ENCODE measurements at regions not wholly inside any gene's neighbourhood (a gene's known extent, or its start where the extent isn't known, plus 50 kb on each side); places are given as distances from the start of the nearest gene placed in this dataset.

DNA sequence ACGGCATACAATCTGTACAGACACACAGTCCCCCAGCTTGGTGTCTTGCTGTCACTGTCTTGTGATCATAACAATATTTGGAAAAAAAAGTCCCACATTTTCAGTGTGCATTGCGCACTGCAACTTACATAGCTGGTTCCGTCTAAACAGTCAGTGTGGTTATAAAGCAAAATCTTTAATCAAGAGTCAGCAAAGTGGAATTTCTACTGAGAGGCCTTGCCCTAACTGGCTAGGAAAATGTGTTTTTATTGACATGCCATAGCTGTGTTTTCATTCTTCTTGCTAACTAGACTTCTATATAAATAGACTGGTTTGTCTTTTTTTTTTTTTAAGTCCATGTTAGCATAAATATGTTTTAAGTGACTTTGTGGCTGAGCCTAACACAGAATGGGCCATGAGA, 174.8 kb downstream of the POLR2M start:
- TF ChIP-seq, protein P1, sequence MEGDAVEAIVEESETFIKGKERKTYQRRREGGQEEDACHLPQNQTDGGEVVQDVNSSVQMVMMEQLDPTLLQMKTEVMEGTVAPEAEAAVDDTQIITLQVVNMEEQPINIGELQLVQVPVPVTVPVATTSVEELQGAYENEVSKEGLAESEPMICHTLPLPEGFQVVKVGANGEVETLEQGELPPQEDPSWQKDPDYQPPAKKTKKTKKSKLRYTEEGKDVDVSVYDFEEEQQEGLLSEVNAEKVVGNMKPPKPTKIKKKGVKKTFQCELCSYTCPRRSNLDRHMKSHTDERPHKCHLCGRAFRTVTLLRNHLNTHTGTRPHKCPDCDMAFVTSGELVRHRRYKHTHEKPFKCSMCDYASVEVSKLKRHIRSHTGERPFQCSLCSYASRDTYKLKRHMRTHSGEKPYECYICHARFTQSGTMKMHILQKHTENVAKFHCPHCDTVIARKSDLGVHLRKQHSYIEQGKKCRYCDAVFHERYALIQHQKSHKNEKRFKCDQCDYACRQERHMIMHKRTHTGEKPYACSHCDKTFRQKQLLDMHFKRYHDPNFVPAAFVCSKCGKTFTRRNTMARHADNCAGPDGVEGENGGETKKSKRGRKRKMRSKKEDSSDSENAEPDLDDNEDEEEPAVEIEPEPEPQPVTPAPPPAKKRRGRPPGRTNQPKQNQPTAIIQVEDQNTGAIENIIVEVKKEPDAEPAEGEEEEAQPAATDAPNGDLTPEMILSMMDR (IDR thresholded peaks at IDR 0.05; ENCODE audit: extremely low read depth, low read depth, low read length): no peak
- Histone ChIP-seq H3K9me3 (ENCODE audit: low read depth, low read length) (no peaks in the 10 kb centered on the region), H3K4me2 (ENCODE audit: insufficient read depth, low read length) (no peak overlapping the region), H3K36me3 (ENCODE audit: insufficient read depth, low read length) (no peaks in the 10 kb centered on the region), H3K27ac (ENCODE audit: low read depth, low read length) (no peak overlapping the region), H2AFZ (ENCODE audit: low read length) (peak overlapping the region; percentile 18), H3K79me2 (ENCODE audit: insufficient read depth, low read length) (no peaks in the 10 kb centered on the region), H3K4me1 (ENCODE audit: insufficient read depth, low read length) (no peaks in the 10 kb centered on the region), H4K20me1 (ENCODE audit: insufficient read depth, low read length) (no peaks in the 10 kb centered on the region), H3K4me3 (ENCODE audit: insufficient read depth, low read length) (no peak overlapping the region), H3K27me3 (ENCODE audit: insufficient read depth, low read length) (peaks cover 4% of the 10 kb centered on the region)
- no peak for DNase-seq (ENCODE audit: insufficient read length, low spot score, missing footprints)

DNA sequence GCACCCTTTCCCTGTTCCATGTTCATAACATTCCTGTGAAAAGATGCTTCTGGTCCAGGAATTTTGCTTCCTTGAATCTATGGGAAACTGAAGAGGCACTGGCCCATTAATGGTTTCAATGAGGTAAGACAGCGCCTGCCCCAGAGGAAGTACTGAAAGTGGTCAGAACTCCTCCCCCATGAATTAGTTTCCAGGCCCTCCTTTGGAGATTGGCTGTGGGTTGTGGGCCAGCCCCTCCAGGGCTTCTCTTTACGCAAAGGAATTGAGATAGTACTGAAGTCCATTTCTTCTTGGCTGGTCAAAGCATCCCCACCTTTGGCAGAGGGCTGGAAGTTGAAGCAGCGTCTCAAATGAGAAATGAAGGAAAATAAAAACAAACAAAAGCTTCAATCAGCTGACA, 175.5 kb downstream of the POLR2M start:
- no peaks in the 10 kb centered on the region for H4K20me1 ChIP-seq (ENCODE audit: insufficient read depth, low read length)
- no peak overlapping the region for H2AFZ ChIP-seq (ENCODE audit: low read length)
- DNase-seq (ENCODE audit: insufficient read length, low spot score, missing footprints): no peak
- H3K4me2 ChIP-seq (ENCODE audit: insufficient read depth, low read length): no peak overlapping the region
- H3K4me1 ChIP-seq (ENCODE audit: insufficient read depth, low read length): no peaks in the 10 kb centered on the region
- H3K9me3 ChIP-seq (ENCODE audit: low read depth, low read length): no peaks in the 10 kb centered on the region
- no peaks in the 10 kb centered on the region for H3K79me2 ChIP-seq (ENCODE audit: insufficient read depth, low read length)
- no peak overlapping the region for H3K27ac ChIP-seq (ENCODE audit: low read depth, low read length)
- no peaks in the 10 kb centered on the region for H3K36me3 ChIP-seq (ENCODE audit: insufficient read depth, low read length)
- TF ChIP-seq, protein P1 (IDR thresholded peaks at IDR 0.05; ENCODE audit: extremely low read depth, low read depth, low read length): no peak
- H3K4me3 ChIP-seq (ENCODE audit: insufficient read depth, low read length): no peak overlapping the region
- peaks cover 4% of the 10 kb centered on the region for H3K27me3 ChIP-seq (ENCODE audit: insufficient read depth, low read length)

GRCh38 chr15:57883701-57884100, 177.2 kb downstream of the POLR2M start:
- Histone ChIP-seq H3K27ac (ENCODE audit: low read depth, low read length) (no peak overlapping the region), H3K36me3 (ENCODE audit: insufficient read depth, low read length) (no peaks in the 10 kb centered on the region)

DNA sequence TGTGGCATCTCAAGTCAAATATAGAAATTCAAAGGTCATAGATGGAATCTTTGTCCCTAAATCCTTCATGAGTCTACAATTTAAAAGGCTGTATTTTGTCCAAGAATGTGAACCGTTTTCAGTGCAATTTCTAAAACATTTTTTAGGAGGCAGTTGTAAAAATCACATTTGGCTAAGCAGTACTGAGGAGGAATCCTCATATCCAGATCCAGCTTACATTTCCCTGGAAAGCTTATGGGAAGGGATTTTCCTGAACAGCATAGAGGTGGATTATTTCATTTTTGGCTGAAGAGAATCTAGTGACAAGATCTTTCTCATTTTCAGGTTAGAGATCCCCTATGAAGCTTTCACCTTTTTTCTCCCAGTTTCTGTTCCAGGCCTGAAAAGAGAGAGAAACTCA, 178.4 kb downstream of the POLR2M start:
- Histone ChIP-seq H3K36me3 (ENCODE audit: insufficient read depth, low read length) (no peaks in the 10 kb centered on the region), H3K27ac (ENCODE audit: low read depth, low read length) (no peak overlapping the region), H3K4me1 (ENCODE audit: insufficient read depth, low read length) (no peaks in the 10 kb centered on the region), H3K27me3 (ENCODE audit: insufficient read depth, low read length) (peaks cover 4% of the 10 kb centered on the region), H2AFZ (ENCODE audit: low read length) (no peak overlapping the region), H3K79me2 (ENCODE audit: insufficient read depth, low read length) (no peaks in the 10 kb centered on the region), H3K9me3 (ENCODE audit: low read depth, low read length) (no peaks in the 10 kb centered on the region), H3K4me2 (ENCODE audit: insufficient read depth, low read length) (no peak overlapping the region), H4K20me1 (ENCODE audit: insufficient read depth, low read length) (no peaks in the 10 kb centered on the region), H3K4me3 (ENCODE audit: insufficient read depth, low read length) (no peak overlapping the region)
- TF ChIP-seq, protein P1 (IDR thresholded peaks at IDR 0.05; ENCODE audit: extremely low read depth, low read depth, low read length): no peak
- DNase-seq (ENCODE audit: insufficient read length, low spot score, missing footprints): no peak

More at GRCh38 chr15:57883701-57884100, 177.2 kb downstream of the POLR2M start:
- Histone ChIP-seq H4K20me1 (ENCODE audit: insufficient read depth, low read length) (no peaks in the 10 kb centered on the region), H2AFZ (ENCODE audit: low read length) (no peak overlapping the region), H3K4me2 (ENCODE audit: insufficient read depth, low read length) (no peak overlapping the region), H3K4me1 (ENCODE audit: insufficient read depth, low read length) (no peaks in the 10 kb centered on the region), H3K9me3 (ENCODE audit: low read depth, low read length) (no peaks in the 10 kb centered on the region), H3K79me2 (ENCODE audit: insufficient read depth, low read length) (no peaks in the 10 kb centered on the region), H3K4me3 (ENCODE audit: insufficient read depth, low read length) (no peak overlapping the region), H3K27me3 (ENCODE audit: insufficient read depth, low read length) (peaks cover 4% of the 10 kb centered on the region)
- TF ChIP-seq, protein P1 (IDR thresholded peaks at IDR 0.05; ENCODE audit: extremely low read depth, low read depth, low read length): no peak
- DNase-seq (ENCODE audit: insufficient read length, low spot score, missing footprints): no peak

All from osteoblast (primary cell).